Neuronal stem cell (in vitro differentiated cells): ENCODE measurements at regions not wholly inside any gene's neighbourhood (a gene's known extent, or its start where the extent isn't known, plus 50 kb on each side); places are given as distances from the start of the nearest gene placed in this dataset.

ENCODE experiments used
- DNase-seq: peaks from one replicate; pipeline ENCODE4 v3.0.0-alpha.2; 2013; ENCODE audit warnings: low spot score
- H2AFZ ChIP-seq: one replicate; pipeline ENCODE4 v1.6.1; 2013; ENCODE audit warnings: mild to moderate bottlenecking, low read length, inconsistent platforms
- H2AK5ac ChIP-seq: 2 replicates; pipeline ENCODE4 v1.6.1; 2013; ENCODE audit warnings: low read depth, mild to moderate bottlenecking, inconsistent platforms, low read length, moderate library complexity, mixed read lengths
- H2BK120ac ChIP-seq: 2 replicates; pipeline ENCODE4 v1.6.1; 2013; ENCODE audit warnings: low read depth, mild to moderate bottlenecking, inconsistent platforms, low read length, moderate library complexity, mixed read lengths
- H2BK12ac ChIP-seq: one replicate; pipeline ENCODE4 v1.6.1; 2013; ENCODE audit warnings: low read length, inconsistent platforms
- H2BK15ac ChIP-seq: 2 replicates; pipeline ENCODE4 v1.6.1; 2013; ENCODE audit warnings: mild to moderate bottlenecking, low read length, inconsistent platforms, mixed read lengths
- H2BK5ac ChIP-seq: one replicate; pipeline ENCODE4 v1.6.1; 2013; ENCODE audit warnings: inconsistent platforms, mild to moderate bottlenecking, low read length, moderate library complexity
- H3K14ac ChIP-seq: one replicate; pipeline ENCODE4 v1.6.1; 2013; ENCODE audit warnings: low read length, inconsistent platforms
- H3K18ac ChIP-seq: 2 replicates; pipeline ENCODE4 v1.6.1; 2013; ENCODE audit warnings: low read length, inconsistent platforms
- H3K23ac ChIP-seq: 2 replicates; pipeline ENCODE4 v1.6.1; 2013; ENCODE audit warnings: low read depth, mild to moderate bottlenecking, mixed read lengths, low read length, inconsistent platforms; ENCODE audit not compliant: poor library complexity
- H3K27ac ChIP-seq: replicated peaks from 3 replicates; pipeline ENCODE4 v1.5.1; 2013; ENCODE audit warnings: low read length, inconsistent platforms
- H3K27me3 ChIP-seq, 3 experiments: 2 replicates each; pipeline ENCODE4 v1.6.1; 2013; ENCODE audit warnings: low read length in 3 of 3, mild to moderate bottlenecking in 2 of 3, inconsistent platforms in 1 of 3, low read depth in 1 of 3, mixed read lengths in 1 of 3, moderate library complexity in 1 of 3; ENCODE audit not compliant: control insufficient read depth in 3 of 3, insufficient read depth in 3 of 3
- H3K36me3 ChIP-seq, 2 donors: replicated peaks in 1 of 2; 2 replicates each; pipeline ENCODE4 v1.6.1; 2013; ENCODE audit warnings: low read length in 2 of 2; ENCODE audit not compliant: control insufficient read depth in 2 of 2, insufficient read depth in 2 of 2
- H3K4ac ChIP-seq: 2 replicates; pipeline ENCODE4 v1.6.1; 2013; ENCODE audit warnings: inconsistent platforms, mild to moderate bottlenecking, low read length, moderate library complexity
- H3K4me1 ChIP-seq, 2 donors: 1 replicate in 1 of 2; 2 replicates in 1 of 2; pipeline ENCODE4 v1.6.1; 2013; ENCODE audit warnings: low read length in 2 of 2, low read depth in 1 of 2; ENCODE audit not compliant: control insufficient read depth in 2 of 2, insufficient read depth in 1 of 2
- H3K4me2 ChIP-seq: one replicate; pipeline ENCODE4 v1.6.1; 2013; ENCODE audit warnings: mild to moderate bottlenecking, low read length, inconsistent platforms; ENCODE audit not compliant: insufficient read depth, poor library complexity, severe bottlenecking
- H3K4me3 ChIP-seq, 2 donors: 2 replicates each; pipeline ENCODE4 v1.5.1; 2013; ENCODE audit warnings: low read length in 2 of 2, mild to moderate bottlenecking in 2 of 2, inconsistent platforms in 1 of 2, moderate library complexity in 1 of 2
- H3K79me1 ChIP-seq: one replicate; pipeline ENCODE4 v1.6.1; 2013; ENCODE audit warnings: low read depth, mild to moderate bottlenecking, inconsistent platforms, low read length, moderate library complexity
- H3K9ac ChIP-seq: one replicate; pipeline ENCODE4 v1.6.1; 2013; ENCODE audit warnings: mild to moderate bottlenecking, low read depth, low read length, inconsistent platforms; ENCODE audit not compliant: poor library complexity
- H3K9me3 ChIP-seq, 2 donors: replicated peaks in 1 of 2; 2 replicates each; pipeline versions ENCODE3 to v1.6.1; 2013; ENCODE audit warnings: low read length in 2 of 2, mild to moderate bottlenecking in 2 of 2, inconsistent platforms in 1 of 2, low read depth in 1 of 2, mixed read lengths in 1 of 2, moderate library complexity in 1 of 2; ENCODE audit not compliant: control insufficient read depth in 2 of 2, insufficient read depth in 1 of 2
- H4K8ac ChIP-seq: one replicate; pipeline ENCODE4 v1.6.1; 2013; ENCODE audit warnings: low read depth, mild to moderate bottlenecking, inconsistent platforms, low read length, moderate library complexity
- H4K91ac ChIP-seq: one replicate; pipeline ENCODE4 v1.6.1; 2013; ENCODE audit warnings: low read length, low read depth, mild to moderate bottlenecking, inconsistent platforms; ENCODE audit not compliant: poor library complexity
- WGBS, 2 donors: extraction: QIAGEN DNeasy Blood & Tissue Kit; methylation state at CpG; one replicate each; pipeline ENCODE4 v1.1.7; 2013; ENCODE audit warnings: missing lambda C conversion rate in 2 of 2, mixed read lengths in 1 of 2; ENCODE audit not compliant: insufficient read length in 2 of 2, insufficient replicate concordance in 1 of 2; ENCODE audit errors: extremely low coverage in 2 of 2; 5-methylcytosine and 5-hydroxymethylcytosine counted together

- H3K79me1 ChIP-seq, result no peaks in the 10 kb centered on the region
- no peak overlapping the region for H2BK5ac ChIP-seq
- no peak overlapping the region for H2BK15ac ChIP-seq
- H3K18ac ChIP-seq, result no peak overlapping the region
- H3K9ac ChIP-seq, result no peak overlapping the region
- H3K9me3 ChIP-seq, result peaks cover 0 to 5% of the 10 kb centered on the region in 2 donors
- H3K4me1 ChIP-seq, result peaks cover 0 to 5% of the 10 kb centered on the region in 2 donors
- no peak overlapping the region for H3K14ac ChIP-seq
- H4K8ac ChIP-seq, result no peak overlapping the region
- no peak overlapping the region for H3K4me3 ChIP-seq
- no peak overlapping the region for H3K23ac ChIP-seq
- no peaks in the 10 kb centered on the region for H3K27me3 ChIP-seq
- no CpG with 5 or more reads among the region's 2 CpGs for WGBS, 2 donors
- H3K4ac ChIP-seq, result no peak overlapping the region
- no peak overlapping the region for H3K27ac ChIP-seq
- no peak overlapping the region for H2BK120ac ChIP-seq
- H3K36me3 ChIP-seq, result no peaks in the 10 kb centered on the region
- no peak overlapping the region for H2AK5ac ChIP-seq
- no peak overlapping the region for H3K4me2 ChIP-seq
- H2BK12ac ChIP-seq, result no peak overlapping the region
- no peak overlapping the region for H2AFZ ChIP-seq
- no peak overlapping the region for H4K91ac ChIP-seq
- DNase-seq, result no peak
Measured at GRCh38 chr15:85318732-85319076, 61.7 kb upstream of the AKAP13 start.

- Histone ChIP-seq H3K27ac (no peak overlapping the region), H3K23ac (no peak overlapping the region), H2AFZ (no peak overlapping the region), H3K36me3 (no peaks in the 10 kb centered on the region), H4K8ac (no peak overlapping the region), H3K18ac (no peak overlapping the region), H3K4me2 (no peak overlapping the region), H2BK5ac (no peak overlapping the region), H2AK5ac (no peak overlapping the region), H2BK120ac (no peak overlapping the region), H3K14ac (no peak overlapping the region), H3K4me3 (no peak overlapping the region), H2BK12ac (no peak overlapping the region), H3K4me1 (no peaks in the 10 kb centered on the region), H2BK15ac (no peak overlapping the region), H4K91ac (no peak overlapping the region), H3K9ac (no peak overlapping the region), H3K79me1 (no peaks in the 10 kb centered on the region), H3K4ac (no peak overlapping the region), H3K9me3 (peaks cover 0 to 5% of the 10 kb centered on the region in 2 donors), H3K27me3 (no peaks in the 10 kb centered on the region)
- no CpG with 5 or more reads among the region's 2 CpGs for WGBS, 2 donors
- DNase-seq, result no peak
Measured at GRCh38 chr15:85324202-85324601, 56.2 kb upstream of the AKAP13 start.

GRCh38 chr15:85325834-85326233 lies 54.6 kb upstream of the AKAP13 start:
- H2BK15ac ChIP-seq, result no peak overlapping the region
- H4K91ac ChIP-seq, result no peak overlapping the region
- no peak overlapping the region for H3K9ac ChIP-seq
- H2AK5ac ChIP-seq, result no peak overlapping the region
- no peaks in the 10 kb centered on the region for H3K36me3 ChIP-seq
- no peak overlapping the region for H3K4me2 ChIP-seq
- H2BK120ac ChIP-seq, result no peak overlapping the region
- H3K27ac ChIP-seq, result no peak overlapping the region
- H3K79me1 ChIP-seq, result no peaks in the 10 kb centered on the region
- H2AFZ ChIP-seq, result no peak overlapping the region
- no CpG with 5 or more reads among the region's 2 CpGs for WGBS, 2 donors
- no peak overlapping the region for H3K4me3 ChIP-seq
- H2BK12ac ChIP-seq, result no peak overlapping the region
- no peak overlapping the region for H3K23ac ChIP-seq
- no peak overlapping the region for H3K4ac ChIP-seq
- H3K9me3 ChIP-seq, result peaks cover 0 to 5% of the 10 kb centered on the region in 2 donors
- no peak overlapping the region for H2BK5ac ChIP-seq
- H3K18ac ChIP-seq, result no peak overlapping the region
- H4K8ac ChIP-seq, result no peak overlapping the region
- no peak overlapping the region for H3K14ac ChIP-seq
- peaks cover 1% of the 10 kb centered on the region in 2 donors for H3K4me1 ChIP-seq
- no peaks in the 10 kb centered on the region for H3K27me3 ChIP-seq
- DNase-seq, result no peak

GRCh38 chr15:85326291-85326690 lies 54.1 kb upstream of the AKAP13 start:
- Histone ChIP-seq H3K27me3 (no peaks in the 10 kb centered on the region), H3K4me3 (no peak overlapping the region), H3K14ac (no peak overlapping the region), H3K9me3 (peaks cover 0 to 5% of the 10 kb centered on the region in 2 donors), H4K8ac (no peak overlapping the region), H3K36me3 (no peaks in the 10 kb centered on the region), H3K4ac (no peak overlapping the region), H3K23ac (no peak overlapping the region), H4K91ac (no peak overlapping the region), H3K79me1 (no peaks in the 10 kb centered on the region), H3K18ac (no peak overlapping the region), H3K4me1 (peaks cover 3% of the 10 kb centered on the region in 2 donors), H3K4me2 (no peak overlapping the region), H2BK15ac (no peak overlapping the region), H2BK12ac (no peak overlapping the region), H3K27ac (no peak overlapping the region), H3K9ac (no peak overlapping the region), H2BK5ac (no peak overlapping the region), H2AFZ (no peak overlapping the region), H2AK5ac (no peak overlapping the region), H2BK120ac (no peak overlapping the region)
- no peak for DNase-seq
